ENCODE measurements at regions not wholly inside any gene's neighbourhood (a gene's known extent, or its start where the extent isn't known, plus 50 kb on each side); places are given as distances from the start of the nearest gene placed in this dataset.
"Not testable (repeated sequence)": the region's sequence is repeated elsewhere in the genome, so short reads cannot be mapped to it uniquely, and the experiment has no call there.

DNA sequence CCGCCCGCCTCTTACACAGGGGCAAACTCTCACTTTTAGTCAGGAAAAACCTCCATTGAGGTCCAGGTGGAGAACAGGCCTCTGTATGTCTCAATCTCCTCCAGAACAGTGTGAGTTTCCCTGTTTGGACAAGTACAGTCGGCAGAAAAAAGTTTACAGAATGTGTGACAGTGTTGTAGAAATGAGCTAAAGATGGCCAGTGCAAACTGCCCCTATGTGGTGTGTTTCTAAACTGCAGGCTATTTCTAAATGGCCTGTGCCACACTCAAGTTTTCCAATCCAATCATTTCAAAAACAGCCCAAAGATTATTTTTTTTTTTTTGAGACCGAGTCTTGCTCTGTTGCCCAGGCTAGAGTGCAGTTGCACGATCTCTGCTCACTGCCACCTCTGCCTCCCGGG is 1252.8 kb downstream of the RPIA start:
- not testable (repeated sequence) for H3K27ac Mint-ChIP-seq, H3K36me3 Mint-ChIP-seq

DNA sequence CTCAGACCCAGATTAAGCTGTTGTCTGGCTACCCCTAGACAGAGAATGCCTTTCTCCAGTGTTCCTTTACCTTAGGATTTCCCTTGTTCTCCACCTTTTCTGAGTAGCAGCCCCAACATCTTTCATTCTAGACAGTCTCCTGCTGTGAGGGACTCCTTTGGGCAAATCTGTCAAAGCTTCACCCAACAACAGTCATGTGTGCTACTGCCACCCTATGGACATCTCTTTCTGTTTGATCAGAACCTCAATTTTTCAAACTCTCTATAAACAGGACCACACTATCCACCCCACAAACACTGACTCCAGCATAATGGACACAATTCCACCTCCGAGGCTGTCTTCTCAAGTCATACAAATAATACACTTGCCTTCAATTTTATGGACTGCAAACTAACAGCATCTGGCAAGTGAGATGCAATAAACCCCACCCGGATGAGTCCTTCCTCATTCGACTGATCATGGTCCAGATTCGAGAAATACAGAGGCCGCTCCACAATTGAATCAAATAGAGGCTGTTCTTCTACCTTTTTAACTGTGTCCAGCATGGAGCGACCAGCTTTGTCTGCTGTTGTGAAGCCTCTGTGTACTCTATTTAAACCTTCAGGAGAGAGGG is 1253.6 kb downstream of the RPIA start:
- H3K4me3 ChIP-seq (ENCODE audit: control insufficient read depth in 1 of 2, extremely low read depth in 1 of 2, low read length in 1 of 2); H3K36me3 Mint-ChIP-seq; H3K27ac ChIP-seq (ENCODE audit: low read length); CTCF ChIA-PET; H3K27me3 Mint-ChIP-seq; H3K9me3 Mint-ChIP-seq; H3K4me1 Mint-ChIP-seq; H3K9me3 ChIP-seq; POLR2A ChIA-PET; H3K4me1 ChIP-seq (ENCODE audit: control insufficient read depth in 1 of 2, extremely low read depth in 1 of 2, insufficient read depth in 2 of 2, low read length in 2 of 2); H3K4me3 Mint-ChIP-seq; ATAC-seq (replicated peaks in 1 of 4); H3K27ac Mint-ChIP-seq; H3K36me3 ChIP-seq (ENCODE audit: control insufficient read depth in 2 of 2, extremely low read depth in 1 of 2, insufficient read depth in 1 of 2, low read length in 1 of 2); H3K27me3 ChIP-seq (replicated peaks in 1 of 2; ENCODE audit: control insufficient read depth in 2 of 2, extremely low read depth in 1 of 2, insufficient read depth in 2 of 2, low read length in 1 of 2); DNase-seq: not testable (repeated sequence)
- no CpG with 5 or more reads among the region's 6 CpGs for WGBS (ENCODE audit: insufficient coverage)

More for the DNA sequence above, 1252.8 kb downstream of the RPIA start:
- DNase-seq; H3K4me3 ChIP-seq (ENCODE audit: control insufficient read depth in 1 of 2, extremely low read depth in 1 of 2, low read length in 1 of 2); CTCF ChIA-PET; H3K36me3 ChIP-seq (ENCODE audit: control insufficient read depth in 2 of 2, extremely low read depth in 1 of 2, insufficient read depth in 1 of 2, low read length in 1 of 2); ATAC-seq (replicated peaks in 1 of 4); H3K4me1 ChIP-seq (ENCODE audit: control insufficient read depth in 1 of 2, extremely low read depth in 1 of 2, insufficient read depth in 2 of 2, low read length in 2 of 2); H3K9me3 Mint-ChIP-seq; H3K4me3 Mint-ChIP-seq; POLR2A ChIA-PET; H3K27me3 Mint-ChIP-seq; H3K27me3 ChIP-seq (replicated peaks in 1 of 2; ENCODE audit: control insufficient read depth in 2 of 2, extremely low read depth in 1 of 2, insufficient read depth in 2 of 2, low read length in 1 of 2); H3K27ac ChIP-seq (ENCODE audit: low read length); H3K4me1 Mint-ChIP-seq; H3K9me3 ChIP-seq: not testable (repeated sequence)
- no CpG with 5 or more reads among the region's 6 CpGs for WGBS (ENCODE audit: insufficient coverage)

- POLR2A ChIA-PET; H3K27ac Mint-ChIP-seq; H3K4me3 Mint-ChIP-seq; H3K36me3 ChIP-seq (ENCODE audit: control insufficient read depth in 2 of 2, extremely low read depth in 1 of 2, insufficient read depth in 1 of 2, low read length in 1 of 2); DNase-seq; ATAC-seq (replicated peaks in 1 of 4); H3K27ac ChIP-seq (ENCODE audit: low read length); H3K9me3 Mint-ChIP-seq; H3K27me3 ChIP-seq (replicated peaks in 1 of 2; ENCODE audit: control insufficient read depth in 2 of 2, extremely low read depth in 1 of 2, insufficient read depth in 2 of 2, low read length in 1 of 2); H3K4me3 ChIP-seq (ENCODE audit: control insufficient read depth in 1 of 2, extremely low read depth in 1 of 2, low read length in 1 of 2); H3K4me1 ChIP-seq (ENCODE audit: control insufficient read depth in 1 of 2, extremely low read depth in 1 of 2, insufficient read depth in 2 of 2, low read length in 2 of 2); H3K4me1 Mint-ChIP-seq; CTCF ChIA-PET; H3K36me3 Mint-ChIP-seq; H3K9me3 ChIP-seq; H3K27me3 Mint-ChIP-seq: not testable (repeated sequence)
- no CpG with 5 or more reads among the region's 3 CpGs for WGBS (ENCODE audit: insufficient coverage)
Measured at GRCh38 chr2:89947208-89947815, 1255.8 kb downstream of the RPIA start.

DNA sequence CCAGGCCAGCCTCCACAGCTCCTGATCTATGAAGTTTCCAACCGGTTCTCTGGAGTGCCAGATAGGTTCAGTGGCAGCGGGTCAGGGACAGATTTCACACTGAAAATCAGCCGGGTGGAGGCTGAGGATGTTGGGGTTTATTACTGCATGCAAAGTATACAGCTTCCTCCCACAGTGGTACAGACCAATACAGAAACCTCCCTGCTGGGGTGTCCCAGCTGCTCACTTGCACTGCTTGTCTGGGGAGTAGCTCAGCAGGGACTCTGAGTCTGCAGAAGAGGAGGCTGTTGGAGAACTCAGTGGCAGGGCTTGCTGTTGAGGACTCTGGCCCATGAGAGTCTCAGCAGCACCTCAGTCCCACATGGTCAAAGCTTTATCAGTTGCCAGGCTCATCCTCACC is 1256.6 kb downstream of the RPIA start:
- H3K9me3 ChIP-seq; CTCF ChIA-PET; POLR2A ChIA-PET; ATAC-seq (replicated peaks in 1 of 4); H3K4me1 ChIP-seq (ENCODE audit: control insufficient read depth in 1 of 2, extremely low read depth in 1 of 2, insufficient read depth in 2 of 2, low read length in 2 of 2); H3K4me1 Mint-ChIP-seq; H3K4me3 Mint-ChIP-seq; H3K27ac ChIP-seq (ENCODE audit: low read length); H3K9me3 Mint-ChIP-seq; H3K36me3 ChIP-seq (ENCODE audit: control insufficient read depth in 2 of 2, extremely low read depth in 1 of 2, insufficient read depth in 1 of 2, low read length in 1 of 2); H3K27me3 Mint-ChIP-seq; H3K36me3 Mint-ChIP-seq; H3K4me3 ChIP-seq (ENCODE audit: control insufficient read depth in 1 of 2, extremely low read depth in 1 of 2, low read length in 1 of 2); H3K27me3 ChIP-seq (replicated peaks in 1 of 2; ENCODE audit: control insufficient read depth in 2 of 2, extremely low read depth in 1 of 2, insufficient read depth in 2 of 2, low read length in 1 of 2); DNase-seq; H3K27ac Mint-ChIP-seq: not testable (repeated sequence)
- no CpG with 5 or more reads among the region's 3 CpGs for WGBS (ENCODE audit: insufficient coverage)

DNA sequence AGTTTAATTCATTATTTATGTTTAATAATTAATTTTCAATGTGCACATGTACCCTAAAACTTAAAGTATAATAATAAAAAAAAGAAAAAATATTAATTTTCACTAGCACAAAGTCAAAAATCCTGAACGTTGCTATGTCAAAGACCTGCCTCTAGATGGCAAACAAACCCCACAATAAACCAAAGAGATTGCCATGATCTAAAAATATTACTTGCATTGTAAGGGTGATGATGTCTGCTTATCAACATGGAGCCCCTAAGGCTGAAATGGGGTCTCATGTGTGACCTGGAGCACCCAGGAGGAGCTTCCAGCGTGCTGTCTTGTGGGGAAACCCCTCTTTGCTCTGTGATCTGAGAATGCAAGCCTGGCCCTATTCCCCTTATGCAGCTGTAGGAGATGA is 1259.3 kb downstream of the RPIA start:
- no CpG with 5 or more reads among the region's 2 CpGs for WGBS (ENCODE audit: insufficient coverage)
- H3K27ac ChIP-seq (ENCODE audit: low read length); POLR2A ChIA-PET; H3K27me3 ChIP-seq (replicated peaks in 1 of 2; ENCODE audit: control insufficient read depth in 2 of 2, extremely low read depth in 1 of 2, insufficient read depth in 2 of 2, low read length in 1 of 2); H3K9me3 ChIP-seq; H3K4me3 ChIP-seq (ENCODE audit: control insufficient read depth in 1 of 2, extremely low read depth in 1 of 2, low read length in 1 of 2); H3K27ac Mint-ChIP-seq; H3K4me3 Mint-ChIP-seq; H3K36me3 Mint-ChIP-seq; DNase-seq; H3K27me3 Mint-ChIP-seq; H3K4me1 ChIP-seq (ENCODE audit: control insufficient read depth in 1 of 2, extremely low read depth in 1 of 2, insufficient read depth in 2 of 2, low read length in 2 of 2); H3K4me1 Mint-ChIP-seq; H3K36me3 ChIP-seq (ENCODE audit: control insufficient read depth in 2 of 2, extremely low read depth in 1 of 2, insufficient read depth in 1 of 2, low read length in 1 of 2); CTCF ChIA-PET; H3K9me3 Mint-ChIP-seq; ATAC-seq (replicated peaks in 1 of 4): not testable (repeated sequence)

- H3K36me3 Mint-ChIP-seq; H3K4me1 ChIP-seq (ENCODE audit: control insufficient read depth in 1 of 2, extremely low read depth in 1 of 2, insufficient read depth in 2 of 2, low read length in 2 of 2); ATAC-seq (replicated peaks in 1 of 4); H3K4me3 Mint-ChIP-seq; H3K4me1 Mint-ChIP-seq; POLR2A ChIA-PET; H3K36me3 ChIP-seq (ENCODE audit: control insufficient read depth in 2 of 2, extremely low read depth in 1 of 2, insufficient read depth in 1 of 2, low read length in 1 of 2); H3K9me3 Mint-ChIP-seq; H3K27me3 ChIP-seq (replicated peaks in 1 of 2; ENCODE audit: control insufficient read depth in 2 of 2, extremely low read depth in 1 of 2, insufficient read depth in 2 of 2, low read length in 1 of 2); H3K9me3 ChIP-seq; H3K27ac ChIP-seq (ENCODE audit: low read length); H3K27ac Mint-ChIP-seq; H3K27me3 Mint-ChIP-seq; H3K4me3 ChIP-seq (ENCODE audit: control insufficient read depth in 1 of 2, extremely low read depth in 1 of 2, low read length in 1 of 2): not testable (repeated sequence)
- CTCF ChIA-PET: interaction anchor here in 1 of 2 donors (0.5 kb wide), 1 partner anchor 366 kb away, joined by 3 read pairs; no protein-coding TSS in a partner anchor
- peak in 1 of 35 experiments; percentile 0 for DNase-seq
- WGBS (ENCODE audit: insufficient coverage): 75% methylated on average over 2 of the region's 3 CpGs
Measured at GRCh38 chr2:89957236-89957635, 1265.8 kb downstream of the RPIA start.
